Activated CD8-positive, alpha-beta T cell treated with anti-CD3 and anti-CD28 coated beads for 36 hours (primary cell): ENCODE measurements at regions not wholly inside any gene's neighbourhood (a gene's known extent, or its start where the extent isn't known, plus 50 kb on each side); places are given as distances from the start of the nearest gene placed in this dataset.

Experiments used
- ATAC-seq: fragments of 200-7000 bp; cut with Tn5 transposase; one replicate; pipeline ENCODE4 v1.10.0; 2021; ENCODE audit warnings: mild to moderate bottlenecking, moderate library complexity
- CTCF ChIA-PET: fragments of 350-600 bp; sonication (Branson Sonifier 250); formaldehyde crosslinking; loops from one replicate; lab custom pipeline; 2021; ENCODE audit warnings: antibody characterized with exemption; lab: Charles Lee
- POLR2A ChIA-PET: fragments of 350-600 bp; sonication (Branson Sonifier 250); formaldehyde crosslinking; loops from one replicate; lab custom pipeline; 2021; ENCODE audit warnings: antibody characterized with exemption; lab: Charles Lee
- DNase-seq: peaks from one replicate; pipeline ENCODE4 v3.0.0-alpha.2; 2020
- H3K27ac Mint-ChIP-seq: one replicate; pipeline ENCODE4 v1.8.0; 2021; ENCODE audit warnings: mild to moderate bottlenecking, mixed read lengths
- H3K27me3 Mint-ChIP-seq: one replicate; pipeline ENCODE4 v1.8.0; 2021; ENCODE audit warnings: mixed read lengths
- H3K36me3 Mint-ChIP-seq: one replicate; pipeline ENCODE4 v1.8.0; 2021; ENCODE audit warnings: low read depth, mixed read lengths
- H3K4me1 Mint-ChIP-seq: one replicate; pipeline ENCODE4 v1.8.0; 2021; ENCODE audit warnings: low read depth, mixed read lengths
- H3K4me3 Mint-ChIP-seq: one replicate; pipeline ENCODE4 v1.8.0; 2021; ENCODE audit warnings: mild to moderate bottlenecking, moderate library complexity, mixed read lengths
- H3K9me3 Mint-ChIP-seq: one replicate; pipeline ENCODE4 v1.8.0; 2021; ENCODE audit warnings: mixed read lengths
- intact Hi-C: fragments of 100-400 bp; cut with micrococcal nuclease; formaldehyde crosslinking; loops from one replicate; pipeline ENCODE4 v1.10.0; 2022
- TF ChIP-seq, protein P1 (sequence below): fragments of 200-600 bp; IDR thresholded peaks from one replicate; pipeline ENCODE4 v1.8.0; 2022; ENCODE audit warnings: antibody characterized with exemption, mild to moderate bottlenecking

DNA sequence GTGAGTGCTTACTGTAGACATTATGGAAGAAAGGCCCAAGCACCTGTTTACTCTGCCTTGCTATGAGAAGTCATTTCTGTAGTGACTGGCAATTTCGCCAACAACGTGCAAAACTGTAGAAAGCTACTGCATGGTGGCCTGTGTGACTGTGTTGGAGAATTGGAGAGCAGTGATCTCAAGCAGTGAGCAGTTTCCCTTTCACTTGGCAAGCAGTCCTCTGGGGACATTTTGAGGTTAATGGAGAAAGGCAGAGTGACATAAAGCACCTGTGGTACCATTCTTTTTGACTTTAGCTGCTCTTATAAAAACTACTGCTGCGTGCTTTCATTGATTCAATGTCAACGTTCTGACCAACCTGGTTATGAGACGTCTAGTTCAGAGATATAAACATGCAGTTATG lies 382.6 kb upstream of the JAG1 start:
- Mint-ChIP-seq H3K27ac (no peak overlapping the region), H3K4me1 (no peaks in the 10 kb centered on the region), H3K27me3 (no peaks in the 10 kb centered on the region), H3K9me3 (no peaks in the 10 kb centered on the region), H3K4me3 (no peak overlapping the region), H3K36me3 (no peaks in the 10 kb centered on the region)
- ATAC-seq (no peak), DNase-seq (no peak)
- TF ChIP-seq, protein P1, sequence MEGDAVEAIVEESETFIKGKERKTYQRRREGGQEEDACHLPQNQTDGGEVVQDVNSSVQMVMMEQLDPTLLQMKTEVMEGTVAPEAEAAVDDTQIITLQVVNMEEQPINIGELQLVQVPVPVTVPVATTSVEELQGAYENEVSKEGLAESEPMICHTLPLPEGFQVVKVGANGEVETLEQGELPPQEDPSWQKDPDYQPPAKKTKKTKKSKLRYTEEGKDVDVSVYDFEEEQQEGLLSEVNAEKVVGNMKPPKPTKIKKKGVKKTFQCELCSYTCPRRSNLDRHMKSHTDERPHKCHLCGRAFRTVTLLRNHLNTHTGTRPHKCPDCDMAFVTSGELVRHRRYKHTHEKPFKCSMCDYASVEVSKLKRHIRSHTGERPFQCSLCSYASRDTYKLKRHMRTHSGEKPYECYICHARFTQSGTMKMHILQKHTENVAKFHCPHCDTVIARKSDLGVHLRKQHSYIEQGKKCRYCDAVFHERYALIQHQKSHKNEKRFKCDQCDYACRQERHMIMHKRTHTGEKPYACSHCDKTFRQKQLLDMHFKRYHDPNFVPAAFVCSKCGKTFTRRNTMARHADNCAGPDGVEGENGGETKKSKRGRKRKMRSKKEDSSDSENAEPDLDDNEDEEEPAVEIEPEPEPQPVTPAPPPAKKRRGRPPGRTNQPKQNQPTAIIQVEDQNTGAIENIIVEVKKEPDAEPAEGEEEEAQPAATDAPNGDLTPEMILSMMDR: no peak
- CTCF ChIA-PET: no interaction called here
- POLR2A ChIA-PET: no interaction called here
- intact Hi-C loops: no loop called here

DNA sequence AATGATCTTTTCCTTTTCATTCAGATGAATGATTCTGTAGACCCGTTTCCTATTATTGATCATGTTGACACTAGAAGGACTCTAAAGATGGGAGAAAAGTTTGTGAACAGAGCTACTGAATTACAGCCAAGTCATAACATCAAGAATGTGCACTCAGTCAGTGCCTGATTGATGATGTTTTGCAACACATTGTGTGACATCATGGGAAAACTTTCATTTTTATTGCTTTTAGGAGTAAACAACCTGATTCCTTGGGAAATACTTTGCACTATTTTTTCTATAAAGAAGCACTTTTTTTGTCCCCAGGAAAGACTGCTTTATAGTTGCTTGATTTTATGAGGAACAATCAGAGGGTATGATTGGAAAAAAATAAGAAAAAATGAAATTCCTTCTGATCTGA lies 383.8 kb upstream of the JAG1 start:
- Mint-ChIP-seq H3K36me3 (no peaks in the 10 kb centered on the region), H3K9me3 (no peaks in the 10 kb centered on the region), H3K27ac (no peak overlapping the region), H3K4me3 (no peak overlapping the region), H3K4me1 (no peaks in the 10 kb centered on the region), H3K27me3 (no peaks in the 10 kb centered on the region)
- ChIA-PET CTCF (no interaction called here), POLR2A (no interaction called here)
- TF ChIP-seq, protein P1: no peak
- DNase-seq: no peak
- ATAC-seq: no peak
- intact Hi-C loops: no loop called here

DNA sequence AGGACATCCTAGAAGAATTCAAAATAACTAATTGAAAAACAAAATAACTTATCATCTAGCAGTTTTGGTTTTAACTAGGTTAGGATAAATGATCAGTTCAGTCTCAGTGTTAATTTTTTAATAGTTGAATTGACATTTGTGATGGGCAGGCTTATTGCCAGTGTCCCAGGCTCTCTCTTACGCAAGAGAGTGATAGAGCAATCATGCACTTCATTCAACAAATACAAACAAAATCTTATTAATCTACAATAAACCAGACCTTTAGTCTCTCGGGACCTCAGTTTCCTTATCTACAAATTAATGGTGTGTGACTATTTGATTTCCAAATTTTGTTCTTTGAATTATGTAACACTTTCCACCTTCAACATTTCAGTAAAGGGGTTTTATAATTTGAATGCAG lies 385.9 kb upstream of the JAG1 start:
- Mint-ChIP-seq H3K4me1 (no peaks in the 10 kb centered on the region), H3K36me3 (no peaks in the 10 kb centered on the region), H3K27me3 (no peaks in the 10 kb centered on the region), H3K4me3 (no peak overlapping the region), H3K9me3 (no peaks in the 10 kb centered on the region), H3K27ac (no peak overlapping the region)
- ATAC-seq (no peak), DNase-seq (no peak)
- intact Hi-C loops: no loop called here
- TF ChIP-seq, protein P1: no peak
- ChIA-PET CTCF (no interaction called here), POLR2A (no interaction called here)

DNA sequence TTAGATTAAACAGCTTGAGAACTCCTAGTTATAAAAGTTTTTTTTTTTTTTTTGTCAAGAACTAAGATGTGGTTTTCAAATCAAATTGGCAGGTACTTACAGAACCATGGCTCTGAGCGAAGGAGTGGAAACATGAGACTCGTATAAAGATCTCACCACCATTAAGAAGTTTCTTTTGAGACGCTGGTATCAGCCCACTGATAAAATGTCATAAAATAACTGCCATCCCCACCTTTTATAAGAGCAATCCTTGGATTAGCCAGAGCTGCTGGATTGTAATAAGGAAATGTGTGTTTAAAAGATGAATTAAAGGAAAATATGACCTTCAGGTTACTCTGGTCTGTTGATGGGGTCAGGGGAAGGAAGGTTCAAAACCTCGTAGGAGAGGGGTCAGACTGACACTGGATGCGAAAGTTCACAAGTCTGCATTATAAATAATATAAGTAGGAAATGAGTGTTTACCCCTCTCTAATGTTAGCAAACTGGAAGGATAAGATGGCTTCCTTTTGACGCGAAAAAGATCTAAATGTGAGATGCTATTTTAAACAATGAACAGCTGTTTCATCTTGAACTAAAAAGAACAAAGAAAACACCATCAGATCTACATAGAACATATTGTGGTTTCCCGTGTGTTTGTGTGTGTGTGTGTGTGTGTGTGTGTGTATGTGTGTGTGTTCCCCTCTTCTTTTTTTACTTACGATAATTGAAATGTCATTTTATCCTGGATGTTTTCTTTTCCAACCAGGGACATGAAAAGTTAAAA lies 386.8 kb upstream of the JAG1 start:
- POLR2A ChIA-PET: interaction anchor here (0.6 kb wide), 1 partner anchor 22 kb away, joined by 3 read pairs; no protein-coding TSS in a partner anchor
- intact Hi-C loops: no loop called here
- TF ChIP-seq, protein P1: no peak
- Mint-ChIP-seq H3K27me3 (no peaks in the 10 kb centered on the region), H3K4me1 (no peaks in the 10 kb centered on the region), H3K36me3 (no peaks in the 10 kb centered on the region), H3K27ac (no peak overlapping the region), H3K4me3 (no peak overlapping the region), H3K9me3 (no peaks in the 10 kb centered on the region)
- no peak for ATAC-seq
- CTCF ChIA-PET: no interaction called here
- DNase-seq: no peak

DNA sequence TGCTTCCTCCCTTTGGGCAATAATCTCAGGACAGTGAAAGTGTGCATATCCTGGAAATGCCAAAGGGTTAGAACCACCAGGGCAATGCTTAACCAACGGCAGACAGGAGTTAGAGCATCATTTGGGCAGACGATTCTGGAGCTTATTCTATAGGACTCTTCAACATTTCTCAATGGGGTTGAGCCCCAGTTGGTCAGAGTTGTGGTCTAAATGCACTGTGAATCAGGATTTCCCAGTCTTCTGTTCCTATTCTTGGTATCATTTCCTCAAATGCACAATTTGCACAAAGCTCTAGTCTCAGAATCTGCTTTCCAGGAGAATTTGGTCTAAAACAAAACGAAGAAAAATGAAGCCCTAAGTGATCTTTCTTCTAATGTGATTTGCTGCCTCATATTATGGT lies 389.6 kb upstream of the JAG1 start:
- H3K36me3 Mint-ChIP-seq: no peaks in the 10 kb centered on the region
- no peak overlapping the region for H3K27ac Mint-ChIP-seq
- POLR2A ChIA-PET: no interaction called here
- DNase-seq (no peak), ATAC-seq (no peak)
- intact Hi-C loops: no loop called here
- H3K27me3 Mint-ChIP-seq: no peaks in the 10 kb centered on the region
- no peaks in the 10 kb centered on the region for H3K4me1 Mint-ChIP-seq
- TF ChIP-seq, protein P1: no peak
- CTCF ChIA-PET: no interaction called here
- no peaks in the 10 kb centered on the region for H3K9me3 Mint-ChIP-seq
- no peak overlapping the region for H3K4me3 Mint-ChIP-seq
